ENCODE measurements at regions not wholly inside any gene's neighbourhood (a gene's known extent, or its start where the extent isn't known, plus 50 kb on each side); places are given as distances from the start of the nearest gene placed in this dataset.
A peak's percentile ranks its signal among the peaks of the same experiment; 100 is the strongest.

- TF ChIP-seq, protein P1, sequence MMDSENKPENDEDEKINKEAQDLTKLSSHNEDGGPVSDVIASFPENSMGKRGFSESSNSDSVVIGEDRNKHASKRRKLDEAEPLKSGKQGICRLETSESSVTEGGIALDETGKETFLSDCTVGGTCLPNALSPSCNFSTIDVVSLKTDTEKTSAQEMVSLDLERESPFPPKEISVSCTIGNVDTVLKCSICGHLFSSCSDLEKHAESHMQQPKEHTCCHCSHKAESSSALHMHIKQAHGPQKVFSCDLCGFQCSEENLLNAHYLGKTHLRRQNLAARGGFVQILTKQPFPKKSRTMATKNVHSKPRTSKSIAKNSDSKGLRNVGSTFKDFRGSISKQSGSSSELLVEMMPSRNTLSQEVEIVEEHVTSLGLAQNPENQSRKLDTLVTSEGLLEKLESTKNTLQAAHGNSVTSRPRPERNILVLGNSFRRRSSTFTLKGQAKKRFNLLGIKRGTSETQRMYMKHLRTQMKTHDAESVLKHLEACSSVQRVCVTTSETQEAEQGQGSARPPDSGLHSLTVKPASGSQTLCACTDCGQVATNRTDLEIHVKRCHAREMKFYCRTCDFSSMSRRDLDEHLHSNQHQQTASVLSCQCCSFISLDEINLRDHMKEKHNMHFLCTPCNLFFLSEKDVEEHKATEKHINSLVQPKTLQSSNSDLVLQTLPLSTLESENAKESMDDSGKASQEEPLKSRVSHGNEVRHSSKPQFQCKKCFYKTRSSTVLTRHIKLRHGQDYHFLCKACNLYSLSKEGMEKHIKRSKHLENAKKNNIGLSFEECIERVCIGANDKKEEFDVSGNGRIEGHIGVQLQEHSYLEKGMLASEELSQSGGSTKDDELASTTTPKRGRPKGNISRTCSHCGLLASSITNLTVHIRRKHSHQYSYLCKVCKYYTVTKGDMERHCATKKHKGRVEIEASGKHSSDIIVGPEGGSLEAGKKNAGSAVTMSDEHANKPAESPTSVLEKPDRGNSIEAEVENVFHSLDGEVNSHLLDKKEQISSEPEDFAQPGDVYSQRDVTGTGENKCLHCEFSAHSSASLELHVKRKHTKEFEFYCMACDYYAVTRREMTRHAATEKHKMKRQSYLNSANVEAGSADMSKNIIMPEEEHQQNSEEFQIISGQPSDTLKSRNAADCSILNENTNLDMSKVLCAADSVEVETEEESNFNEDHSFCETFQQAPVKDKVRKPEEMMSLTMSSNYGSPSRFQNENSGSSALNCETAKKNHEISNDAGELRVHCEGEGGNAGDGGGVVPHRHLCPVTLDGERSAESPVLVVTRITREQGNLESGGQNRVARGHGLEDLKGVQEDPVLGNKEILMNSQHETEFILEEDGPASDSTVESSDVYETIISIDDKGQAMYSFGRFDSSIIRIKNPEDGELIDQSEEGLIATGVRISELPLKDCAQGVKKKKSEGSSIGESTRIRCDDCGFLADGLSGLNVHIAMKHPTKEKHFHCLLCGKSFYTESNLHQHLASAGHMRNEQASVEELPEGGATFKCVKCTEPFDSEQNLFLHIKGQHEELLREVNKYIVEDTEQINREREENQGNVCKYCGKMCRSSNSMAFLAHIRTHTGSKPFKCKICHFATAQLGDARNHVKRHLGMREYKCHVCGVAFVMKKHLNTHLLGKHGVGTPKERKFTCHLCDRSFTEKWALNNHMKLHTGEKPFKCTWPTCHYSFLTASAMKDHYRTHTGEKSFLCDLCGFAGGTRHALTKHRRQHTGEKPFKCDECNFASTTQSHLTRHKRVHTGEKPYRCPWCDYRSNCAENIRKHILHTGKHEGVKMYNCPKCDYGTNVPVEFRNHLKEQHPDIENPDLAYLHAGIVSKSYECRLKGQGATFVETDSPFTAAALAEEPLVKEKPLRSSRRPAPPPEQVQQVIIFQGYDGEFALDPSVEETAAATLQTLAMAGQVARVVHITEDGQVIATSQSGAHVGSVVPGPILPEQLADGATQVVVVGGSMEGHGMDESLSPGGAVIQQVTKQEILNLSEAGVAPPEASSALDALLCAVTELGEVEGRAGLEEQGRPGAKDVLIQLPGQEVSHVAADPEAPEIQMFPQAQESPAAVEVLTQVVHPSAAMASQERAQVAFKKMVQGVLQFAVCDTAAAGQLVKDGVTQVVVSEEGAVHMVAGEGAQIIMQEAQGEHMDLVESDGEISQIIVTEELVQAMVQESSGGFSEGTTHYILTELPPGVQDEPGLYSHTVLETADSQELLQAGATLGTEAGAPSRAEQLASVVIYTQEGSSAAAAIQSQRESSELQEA (CRISPR knock-in tag; IDR thresholded peaks at IDR 0.05; ENCODE audit: not compliant biosample characterization) = peak; percentile 38
- TF ChIP-seq, protein P2, sequence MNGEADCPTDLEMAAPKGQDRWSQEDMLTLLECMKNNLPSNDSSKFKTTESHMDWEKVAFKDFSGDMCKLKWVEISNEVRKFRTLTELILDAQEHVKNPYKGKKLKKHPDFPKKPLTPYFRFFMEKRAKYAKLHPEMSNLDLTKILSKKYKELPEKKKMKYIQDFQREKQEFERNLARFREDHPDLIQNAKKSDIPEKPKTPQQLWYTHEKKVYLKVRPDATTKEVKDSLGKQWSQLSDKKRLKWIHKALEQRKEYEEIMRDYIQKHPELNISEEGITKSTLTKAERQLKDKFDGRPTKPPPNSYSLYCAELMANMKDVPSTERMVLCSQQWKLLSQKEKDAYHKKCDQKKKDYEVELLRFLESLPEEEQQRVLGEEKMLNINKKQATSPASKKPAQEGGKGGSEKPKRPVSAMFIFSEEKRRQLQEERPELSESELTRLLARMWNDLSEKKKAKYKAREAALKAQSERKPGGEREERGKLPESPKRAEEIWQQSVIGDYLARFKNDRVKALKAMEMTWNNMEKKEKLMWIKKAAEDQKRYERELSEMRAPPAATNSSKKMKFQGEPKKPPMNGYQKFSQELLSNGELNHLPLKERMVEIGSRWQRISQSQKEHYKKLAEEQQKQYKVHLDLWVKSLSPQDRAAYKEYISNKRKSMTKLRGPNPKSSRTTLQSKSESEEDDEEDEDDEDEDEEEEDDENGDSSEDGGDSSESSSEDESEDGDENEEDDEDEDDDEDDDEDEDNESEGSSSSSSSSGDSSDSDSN (CRISPR knock-in tag; IDR thresholded peaks at IDR 0.05) = no peak
- TF ChIP-seq GMEB1 (CRISPR knock-in tag; IDR thresholded peaks at IDR 0.05; ENCODE audit: borderline replicate concordance) (no peak), FOXP1 (IDR thresholded peaks at IDR 0.05) (peak; percentile 59), FOXP1 (CRISPR knock-in tag; IDR thresholded peaks at IDR 0.05) (peak; percentile 81), PLSCR1 (CRISPR knock-in tag; IDR thresholded peaks at IDR 0.05; ENCODE audit: borderline replicate concordance) (no peak), NRL (CRISPR knock-in tag; IDR thresholded peaks at IDR 0.05; ENCODE audit: borderline replicate concordance) (no peak), RBM22 (optimal IDR thresholded peaks at IDR 0.05; ENCODE audit: low read length) (no peak), ZMAT3 (CRISPR knock-in tag; conservative IDR thresholded peaks at IDR 0.05) (no peak), RNF2 (conservative IDR thresholded peaks at IDR 0.05; ENCODE audit: low read depth) (no peak), KMT2A (CRISPR knock-in tag; IDR thresholded peaks at IDR 0.05) (no peak), SRSF9 (IDR thresholded peaks at IDR 0.05; ENCODE audit: borderline replicate concordance, insufficient read depth, low read depth, low read length, poor library complexity, severe bottlenecking) (no peak), LCORL (IDR thresholded peaks at IDR 0.05) (no peak), LCORL (CRISPR knock-in tag; IDR thresholded peaks at IDR 0.05) (peak; percentile 51; the same call in 1 of the 2 replicates)
These were observed 79.3 kb upstream of the NAA20 start (continued) for GRCh38 chr20:19937651-19938420.

All from HepG2 (cell line).